Mucosa of rectum (tissue), 2 donors: ENCODE measurements at regions not wholly inside any gene's neighbourhood (a gene's known extent, or its start where the extent isn't known, plus 50 kb on each side); places are given as distances from the start of the nearest gene placed in this dataset.

Experiments used
- H3K27ac ChIP-seq, 2 donors: one replicate each; pipeline ENCODE4 v1.7.0; 2013; ENCODE audit warnings: inconsistent platforms in 2 of 2, low read depth in 2 of 2, low read length in 2 of 2
- H3K27me3 ChIP-seq, 2 donors: one replicate each; pipeline ENCODE4 v1.7.0; 2013; ENCODE audit warnings: low read length in 2 of 2; ENCODE audit not compliant: control insufficient read depth in 2 of 2, insufficient read depth in 2 of 2
- H3K36me3 ChIP-seq, 2 donors: one replicate each; pipeline ENCODE4 v1.7.0; 2013; ENCODE audit warnings: low read length in 2 of 2; ENCODE audit not compliant: control insufficient read depth in 2 of 2, insufficient read depth in 2 of 2
- H3K4me1 ChIP-seq, 2 donors: one replicate each; pipeline ENCODE4 v1.7.0; 2013; ENCODE audit warnings: low read length in 2 of 2, mild to moderate bottlenecking in 1 of 2; ENCODE audit not compliant: control insufficient read depth in 2 of 2, insufficient read depth in 2 of 2
- H3K4me3 ChIP-seq, 2 donors: one replicate each; pipeline ENCODE4 v1.7.0; 2013; ENCODE audit warnings: low read length in 2 of 2
- H3K9ac ChIP-seq, 2 donors: one replicate each; pipeline ENCODE4 v1.7.0; 2013; ENCODE audit warnings: low read length in 2 of 2, low read depth in 1 of 2, mild to moderate bottlenecking in 1 of 2
- H3K9me3 ChIP-seq, 2 donors: one replicate each; pipeline ENCODE4 v1.7.0; 2013; ENCODE audit warnings: low read length in 2 of 2; ENCODE audit not compliant: control insufficient read depth in 2 of 2
- donor health status: healthy.
- donor health status: Normal muscosa, but diverticular disease.

DNA sequence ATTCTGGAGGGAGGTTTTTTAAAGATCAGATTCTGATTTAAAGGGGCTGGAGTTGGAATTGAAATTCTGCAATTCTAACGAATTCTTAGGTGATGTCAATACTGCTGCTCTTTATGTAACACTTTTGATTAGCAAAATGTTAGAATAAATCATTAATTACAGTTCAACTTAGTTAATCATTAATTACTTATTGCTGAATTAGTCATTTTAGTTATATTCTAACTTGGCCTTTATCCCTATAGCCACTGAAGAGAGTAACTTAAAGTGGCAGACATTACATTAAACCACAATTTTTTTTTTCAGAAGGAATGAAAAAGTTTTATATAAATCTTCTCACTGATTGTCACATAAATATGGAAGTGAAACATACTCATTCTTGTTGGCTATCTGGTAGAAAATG lies 206.6 kb upstream of the ITM2A start:
- Histone ChIP-seq H3K4me3 (no peak overlapping the region), H3K9me3 (no peaks in the 10 kb centered on the region), H3K9ac (no peak overlapping the region), H3K36me3 (no peaks in the 10 kb centered on the region), H3K27me3 (no peaks in the 10 kb centered on the region), H3K4me1 (no peaks in the 10 kb centered on the region), H3K27ac (no peak overlapping the region)

DNA sequence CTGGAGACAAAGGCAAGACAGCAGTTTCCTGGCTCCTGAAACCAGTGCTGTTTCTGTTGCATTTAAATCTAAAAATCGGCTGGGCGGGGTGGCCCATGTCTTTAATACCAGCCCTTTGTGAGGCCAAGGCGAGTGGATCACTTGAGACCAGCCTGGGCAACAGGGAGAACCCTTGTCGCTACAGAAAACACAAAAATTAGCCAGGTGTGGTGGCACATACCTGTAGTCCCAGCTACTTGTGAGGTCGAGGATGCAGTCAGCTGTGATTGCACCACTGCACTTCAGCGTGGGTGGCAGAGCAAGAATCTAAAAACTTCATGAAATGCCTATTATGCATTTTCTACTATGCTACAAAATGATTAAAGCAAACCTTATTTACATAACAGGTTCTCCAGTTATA lies 205.4 kb upstream of the ITM2A start:
- Histone ChIP-seq H3K27me3 (no peaks in the 10 kb centered on the region), H3K4me3 (no peak overlapping the region), H3K9ac (no peak overlapping the region), H3K4me1 (no peaks in the 10 kb centered on the region), H3K9me3 (no peaks in the 10 kb centered on the region), H3K27ac (no peak overlapping the region), H3K36me3 (no peaks in the 10 kb centered on the region)

DNA sequence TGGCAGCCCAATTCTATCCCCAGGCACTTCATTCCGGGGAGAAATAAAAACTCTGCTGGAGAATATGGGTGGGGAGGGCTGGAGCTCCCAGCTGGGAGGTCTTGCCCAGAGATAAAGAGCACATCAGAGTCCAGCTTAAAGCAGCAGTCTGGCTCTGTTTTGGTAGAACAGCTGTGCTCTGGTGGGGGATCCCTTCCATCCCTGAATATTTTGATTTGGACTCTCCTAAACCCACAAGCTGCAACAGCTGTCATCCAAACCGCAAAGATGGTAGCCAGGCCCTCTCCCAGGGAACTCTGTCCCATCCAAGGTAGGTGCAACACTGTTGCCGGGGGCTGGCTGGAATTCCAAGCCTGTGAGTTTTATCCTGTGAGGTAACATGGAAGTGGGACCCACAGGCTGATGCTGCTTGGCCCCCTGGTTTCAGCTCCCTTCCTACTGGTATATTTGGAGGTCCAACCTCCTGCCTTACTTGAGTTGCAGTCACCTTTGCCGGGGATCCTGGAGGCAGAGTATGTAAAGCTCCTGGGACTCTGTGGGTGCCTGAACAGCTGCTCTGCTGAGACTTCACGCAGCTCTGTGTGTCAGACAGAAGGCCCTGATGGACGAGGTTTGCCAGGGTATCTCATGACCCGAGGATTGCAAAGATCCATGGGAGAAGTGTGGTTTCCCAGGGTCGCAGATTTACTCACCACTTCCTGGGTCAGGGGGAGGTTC lies 203.5 kb upstream of the ITM2A start:
- H3K4me1 ChIP-seq: no peaks in the 10 kb centered on the region
- H3K27me3 ChIP-seq: no peaks in the 10 kb centered on the region
- no peak overlapping the region for H3K4me3 ChIP-seq
- H3K27ac ChIP-seq: no peak overlapping the region
- no peaks in the 10 kb centered on the region for H3K9me3 ChIP-seq
- H3K9ac ChIP-seq: no peak overlapping the region
- H3K36me3 ChIP-seq: no peaks in the 10 kb centered on the region

DNA sequence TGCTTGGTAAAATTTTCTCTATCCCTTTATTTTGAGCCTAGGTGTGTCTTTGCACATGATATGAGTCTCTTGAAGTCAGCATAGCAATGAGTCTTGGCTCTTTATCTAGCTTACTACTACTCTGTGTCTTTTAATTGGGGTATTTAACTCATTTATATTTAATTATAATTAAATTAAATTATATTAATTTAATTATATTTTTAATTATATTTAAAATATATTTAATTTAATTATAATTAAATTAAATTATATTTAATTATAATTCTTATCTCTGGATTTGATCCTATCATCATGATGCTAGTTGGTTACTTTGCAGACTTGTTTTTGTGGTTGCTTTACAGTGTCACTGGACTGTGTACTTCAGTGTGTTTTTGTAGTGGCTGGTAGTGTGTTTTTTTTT lies 201.2 kb upstream of the ITM2A start:
- Histone ChIP-seq H3K27ac (no peak overlapping the region), H3K9ac (no peak overlapping the region), H3K9me3 (no peaks in the 10 kb centered on the region), H3K4me3 (no peak overlapping the region), H3K4me1 (no peaks in the 10 kb centered on the region), H3K27me3 (no peaks in the 10 kb centered on the region), H3K36me3 (no peaks in the 10 kb centered on the region)

DNA sequence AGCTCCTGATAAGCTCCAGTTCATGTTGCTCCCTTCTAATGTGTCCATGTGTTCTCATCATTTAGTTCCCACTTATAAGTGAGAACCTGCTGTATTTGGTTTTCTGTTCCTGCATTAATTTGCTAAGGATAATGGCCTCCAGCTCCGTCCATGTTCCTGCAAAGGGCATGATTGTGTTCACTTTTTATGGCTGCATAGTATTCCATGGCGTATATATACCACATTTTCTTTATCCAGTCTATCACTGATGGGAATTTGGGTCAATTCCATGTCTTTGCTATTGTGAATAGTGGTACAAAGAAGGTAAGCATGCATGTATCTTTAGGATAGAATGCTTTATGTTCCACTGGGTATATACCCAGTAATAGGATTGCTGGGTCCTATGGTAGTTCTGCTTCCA lies 197.2 kb upstream of the ITM2A start:
- no peak overlapping the region for H3K9ac ChIP-seq
- H3K4me3 ChIP-seq: no peak overlapping the region
- no peaks in the 10 kb centered on the region for H3K36me3 ChIP-seq
- H3K27ac ChIP-seq: no peak overlapping the region
- H3K4me1 ChIP-seq: no peaks in the 10 kb centered on the region
- no peaks in the 10 kb centered on the region for H3K27me3 ChIP-seq
- no peaks in the 10 kb centered on the region for H3K9me3 ChIP-seq

DNA sequence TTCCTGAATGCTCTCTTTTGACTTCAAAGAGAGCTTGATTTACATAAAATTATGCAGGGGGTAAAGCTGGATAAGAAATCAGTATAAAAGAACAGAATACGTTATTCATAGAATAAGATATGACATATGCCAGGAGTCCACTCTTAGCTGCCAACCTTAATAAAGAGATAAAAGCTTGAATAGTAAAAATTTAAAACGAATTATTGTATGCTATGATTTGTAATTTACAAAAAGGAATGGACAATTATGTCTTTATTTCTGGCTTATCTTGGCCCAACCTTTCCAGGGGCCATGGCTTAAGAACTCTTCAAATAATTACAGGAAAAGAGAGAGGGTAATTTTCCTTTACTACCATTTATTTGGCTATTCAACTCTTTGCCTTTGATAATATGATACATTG lies 192.2 kb upstream of the ITM2A start:
- Histone ChIP-seq H3K27ac (no peak overlapping the region), H3K4me1 (no peaks in the 10 kb centered on the region), H3K27me3 (no peaks in the 10 kb centered on the region)

DNA sequence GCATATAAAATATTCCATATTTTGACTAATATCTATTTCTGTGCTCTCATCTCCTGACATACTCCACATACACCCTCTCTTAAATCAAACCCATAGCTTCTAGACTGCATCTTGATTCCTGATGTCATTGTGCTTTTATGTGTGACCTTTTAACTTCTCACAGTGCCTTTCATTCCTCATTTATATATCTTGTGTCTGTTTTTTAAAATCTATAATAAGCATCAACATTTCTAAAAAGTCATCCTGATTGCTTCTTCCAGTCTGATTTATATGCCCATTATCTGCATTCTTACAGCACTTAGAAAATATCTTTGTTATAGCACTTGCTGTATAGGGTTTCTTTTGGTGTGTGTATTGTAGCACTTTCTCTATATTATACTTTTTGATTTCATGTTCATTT lies 190.1 kb upstream of the ITM2A start:
- Histone ChIP-seq H3K9me3 (no peaks in the 10 kb centered on the region), H3K9ac (no peak overlapping the region), H3K27ac (no peak overlapping the region), H3K36me3 (no peaks in the 10 kb centered on the region), H3K4me3 (no peak overlapping the region), H3K4me1 (no peaks in the 10 kb centered on the region), H3K27me3 (no peaks in the 10 kb centered on the region)

More for the DNA sequence above, 192.2 kb upstream of the ITM2A start:
- Histone ChIP-seq H3K9me3 (no peaks in the 10 kb centered on the region), H3K4me3 (no peak overlapping the region), H3K9ac (no peak overlapping the region), H3K36me3 (no peaks in the 10 kb centered on the region)

DNA sequence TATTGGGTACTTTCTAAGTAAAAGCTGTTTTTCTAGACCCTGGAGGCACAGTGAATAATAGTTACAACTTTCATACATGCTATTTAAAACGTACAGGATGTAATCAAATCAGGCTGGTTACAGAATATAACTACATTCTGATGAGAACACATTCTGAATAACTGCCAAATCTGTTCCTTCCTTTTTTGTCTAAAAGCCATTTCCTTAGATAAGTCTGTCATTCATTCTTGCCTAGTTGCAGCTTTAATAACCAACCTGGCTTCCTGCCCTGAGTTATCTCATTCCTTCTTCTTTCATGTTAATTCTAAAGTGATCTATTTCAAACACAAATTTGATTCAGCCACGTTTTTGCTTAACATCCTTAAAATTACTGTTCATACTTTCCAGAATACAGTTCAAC lies 189.7 kb upstream of the ITM2A start:
- Histone ChIP-seq H3K27ac (no peak overlapping the region), H3K27me3 (no peaks in the 10 kb centered on the region), H3K9me3 (no peaks in the 10 kb centered on the region), H3K4me1 (no peaks in the 10 kb centered on the region), H3K4me3 (no peak overlapping the region), H3K9ac (no peak overlapping the region), H3K36me3 (no peaks in the 10 kb centered on the region)

DNA sequence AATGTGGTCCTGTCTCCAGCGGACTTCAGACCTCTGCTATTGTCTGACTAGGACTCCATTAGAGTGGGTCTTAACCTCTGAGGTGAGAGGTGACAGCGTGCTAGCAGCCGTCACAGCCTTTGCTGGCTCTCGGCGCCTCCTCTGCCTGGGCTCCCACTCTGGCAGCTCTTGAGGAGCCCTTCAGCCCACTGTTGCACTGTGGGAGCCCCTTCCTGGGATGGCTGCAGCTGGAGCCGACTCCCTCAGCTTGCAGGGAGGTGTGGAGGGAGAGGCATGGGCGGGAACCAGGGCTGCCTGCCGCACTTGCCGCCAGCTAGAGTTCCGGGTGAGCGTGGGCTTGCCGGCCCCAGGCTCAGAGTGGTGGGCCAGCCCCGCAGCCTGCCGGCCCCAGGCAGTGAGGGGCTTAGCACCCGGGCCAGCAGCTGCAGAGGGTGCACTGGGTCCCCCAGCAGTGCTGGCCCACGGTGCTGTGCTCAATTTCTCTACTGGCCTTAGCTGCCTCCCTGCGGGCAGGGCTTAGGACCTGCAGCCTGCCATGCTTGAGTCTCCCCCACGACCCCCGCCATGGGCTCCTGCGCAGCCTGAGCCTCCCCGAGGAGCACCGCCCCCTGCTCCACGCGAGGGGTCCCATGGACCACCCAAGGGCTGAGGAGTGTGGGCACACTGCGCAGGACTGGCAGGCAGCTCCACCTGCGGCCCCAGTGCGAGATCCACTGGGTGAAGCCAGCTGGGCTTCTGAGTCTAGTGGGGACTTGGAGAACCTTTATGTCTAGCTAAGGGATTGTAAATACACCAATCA lies 163.4 kb upstream of the ITM2A start:
- Histone ChIP-seq H3K4me3 (no peak overlapping the region), H3K27ac (no peak overlapping the region), H3K9ac (no peak overlapping the region), H3K4me1 (no peaks in the 10 kb centered on the region), H3K36me3 (no peaks in the 10 kb centered on the region), H3K27me3 (no peaks in the 10 kb centered on the region), H3K9me3 (no peaks in the 10 kb centered on the region)

DNA sequence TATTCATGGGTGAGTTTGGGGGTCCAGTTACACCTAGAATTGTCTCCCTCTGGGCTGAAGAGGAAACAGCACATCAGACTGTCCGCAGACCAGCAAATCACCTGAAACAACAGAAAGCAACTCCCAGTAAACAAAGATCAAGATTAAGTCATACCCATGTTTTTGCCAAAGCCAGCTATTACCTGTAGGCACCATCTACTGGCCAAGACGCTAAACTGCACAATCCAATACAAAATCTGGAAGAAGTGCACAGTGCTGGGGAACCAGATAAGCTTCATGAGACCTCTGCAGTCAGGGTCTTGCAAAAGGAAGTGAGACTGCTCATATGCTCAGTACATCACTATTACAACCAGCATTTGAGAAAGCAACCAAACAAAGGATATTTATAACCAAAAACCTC lies 157.5 kb upstream of the ITM2A start:
- no peaks in the 10 kb centered on the region for H3K27me3 ChIP-seq
- H3K36me3 ChIP-seq: no peaks in the 10 kb centered on the region
- no peaks in the 10 kb centered on the region for H3K4me1 ChIP-seq
- no peak overlapping the region for H3K27ac ChIP-seq
- H3K4me3 ChIP-seq: no peak overlapping the region
- H3K9ac ChIP-seq: no peak overlapping the region
- H3K9me3 ChIP-seq: no peaks in the 10 kb centered on the region
